CD14-positive monocyte (primary cell): ENCODE measurements at regions not wholly inside any gene's neighbourhood (a gene's known extent, or its start where the extent isn't known, plus 50 kb on each side); places are given as distances from the start of the nearest gene placed in this dataset.

Source experiments
- DNase-seq, 3 donors: peaks; one replicate each; pipeline ENCODE4 v3.0.0-alpha.2; 2011 to 2022
- H2AFZ ChIP-seq: 2 replicates; pipeline ENCODE4 v1.6.0; 2012; ENCODE audit warnings: mild to moderate bottlenecking, low read depth, low read length, inconsistent platforms; ENCODE audit not compliant: insufficient read depth, poor library complexity, severe bottlenecking
- H3K27ac ChIP-seq, 2 donors: 1 replicate in 1 of 2; 2 replicates in 1 of 2; pipeline ENCODE4 v1.5.1; 2012 to 2013; ENCODE audit warnings: low read length in 2 of 2, control low read depth in 1 of 2, inconsistent platforms in 1 of 2, low read depth in 1 of 2, mild to moderate bottlenecking in 1 of 2
- H3K27me3 ChIP-seq, 2 donors: one replicate each; pipeline versions ENCODE4 v1.6.0 to v1.6.1; 2011 to 2013; ENCODE audit warnings: low read length in 2 of 2; ENCODE audit not compliant: control insufficient read depth in 2 of 2, insufficient read depth in 2 of 2
- H3K36me3 ChIP-seq, 2 donors: replicated peaks in 1 of 2; 1 replicate in 1 of 2; 2 replicates in 1 of 2; pipeline versions ENCODE4 v1.5.1 to v1.6.1; 2012 to 2013; ENCODE audit warnings: low read length in 2 of 2, control low read depth in 1 of 2, inconsistent platforms in 1 of 2, mild to moderate bottlenecking in 1 of 2; ENCODE audit not compliant: insufficient read depth in 2 of 2, control insufficient read depth in 1 of 2
- H3K4me1 ChIP-seq, 2 donors: 1 replicate in 1 of 2; 2 replicates in 1 of 2; pipeline versions ENCODE4 v1.5.1 to v1.6.1; 2012 to 2013; ENCODE audit warnings: low read length in 2 of 2, control low read depth in 1 of 2, inconsistent platforms in 1 of 2, mild to moderate bottlenecking in 1 of 2, moderate library complexity in 1 of 2; ENCODE audit not compliant: insufficient read depth in 2 of 2, control insufficient read depth in 1 of 2
- H3K4me2 ChIP-seq: replicated peaks from 2 replicates; pipeline ENCODE3; 2012; ENCODE audit warnings: low read length, moderate library complexity, mild to moderate bottlenecking; ENCODE audit not compliant: poor library complexity, severe bottlenecking; ENCODE audit errors: extremely low read depth
- H3K4me3 ChIP-seq, 3 experiments: fragments of 200-600 bp in 1 of 3; sonication (generic) in 1 of 3; replicated peaks in 1 of 3; 1 replicate in 2 of 3; 2 replicates in 1 of 3; pipeline ENCODE4 v1.5.1; 2011 to 2013; ENCODE audit warnings: low read length in 3 of 3, mild to moderate bottlenecking in 3 of 3, control low read depth in 2 of 3, low read depth in 2 of 3, inconsistent platforms in 1 of 3, moderate library complexity in 1 of 3
- H3K79me2 ChIP-seq: 2 replicates; pipeline ENCODE4 v1.6.0; 2012; ENCODE audit warnings: mild to moderate bottlenecking, control low read depth, inconsistent platforms, low read length, moderate library complexity; ENCODE audit not compliant: insufficient read depth
- H3K9ac ChIP-seq: 2 replicates; pipeline ENCODE4 v1.6.0; 2017; ENCODE audit warnings: low read length, mild to moderate bottlenecking; ENCODE audit not compliant: insufficient read depth, poor library complexity, severe bottlenecking
- H3K9me3 ChIP-seq, 2 donors: replicated peaks in 1 of 2; 1 replicate in 1 of 2; 2 replicates in 1 of 2; pipeline versions ENCODE4 v1.5.1 to v1.6.1; 2012 to 2013; ENCODE audit warnings: low read length in 2 of 2, control low read depth in 1 of 2; ENCODE audit not compliant: control insufficient read depth in 1 of 2, insufficient read depth in 1 of 2
- H4K20me1 ChIP-seq: 2 replicates; pipeline ENCODE4 v1.6.0; 2012; ENCODE audit warnings: mild to moderate bottlenecking, low read length, control low read depth, moderate library complexity; ENCODE audit not compliant: insufficient read depth
- H3K27ac Mint-ChIP-seq, 7 donors: one replicate each; pipeline ENCODE4 v1.8.0; 2020; ENCODE audit warnings: mild to moderate bottlenecking in 7 of 7, mixed read lengths in 7 of 7, moderate library complexity in 6 of 7, inconsistent platforms in 2 of 7
- H3K27me3 Mint-ChIP-seq, 3 donors: one replicate each; pipeline ENCODE4 v1.8.0; 2021 to 2022; ENCODE audit warnings: low read depth in 3 of 3, mild to moderate bottlenecking in 3 of 3, mixed read lengths in 3 of 3, moderate library complexity in 3 of 3, inconsistent platforms in 1 of 3
- H3K36me3 Mint-ChIP-seq, 2 donors: one replicate each; pipeline ENCODE4 v1.8.0; 2020; ENCODE audit warnings: mixed read lengths in 2 of 2, inconsistent platforms in 1 of 2, mild to moderate bottlenecking in 1 of 2
- H3K4me1 Mint-ChIP-seq: one replicate; pipeline ENCODE4 v1.8.0; 2020; ENCODE audit warnings: mild to moderate bottlenecking, mixed read lengths
- H3K4me3 Mint-ChIP-seq, 2 donors: one replicate each; pipeline ENCODE4 v1.8.0; 2020; ENCODE audit warnings: mild to moderate bottlenecking in 2 of 2, mixed read lengths in 2 of 2, moderate library complexity in 1 of 2
- H3K9me3 Mint-ChIP-seq, 7 donors: one replicate each; pipeline ENCODE4 v1.8.0; 2020 to 2022; ENCODE audit warnings: mixed read lengths in 7 of 7, mild to moderate bottlenecking in 6 of 7, moderate library complexity in 6 of 7, inconsistent platforms in 2 of 7
- CTCF ChIP-seq: fragments of 200-600 bp; IDR thresholded peaks from one replicate; pipeline ENCODE4 v1.8.0; 2022; ENCODE audit warnings: antibody characterized with exemption, mild to moderate bottlenecking
- WGBS: methylation state at CpG from one replicate; pipeline ENCODE4 v1.1.5; 2013; ENCODE audit warnings: missing lambda C conversion rate; ENCODE audit not compliant: insufficient coverage; 5-methylcytosine and 5-hydroxymethylcytosine counted together
- intact Hi-C, 2 donors: fragments of 100-400 bp; cut with micrococcal nuclease; formaldehyde crosslinking; loops; one replicate each; pipeline versions ENCODE4 v1.15.0 to v1.15.1; 2023

GRCh38 chr1:188706742-188707141 is 1770.9 kb downstream of the BRINP3 start:
- no peaks in the 10 kb centered on the region for H3K27me3 Mint-ChIP-seq
- H3K36me3 Mint-ChIP-seq = no peaks in the 10 kb centered on the region
- H3K9me3 ChIP-seq = peaks cover 3 to 11% of the 10 kb centered on the region in 2 donors
- DNase-seq = no peak
- no peaks in the 10 kb centered on the region for H3K4me1 Mint-ChIP-seq
- no peak overlapping the region for H3K4me2 ChIP-seq
- no peaks in the 10 kb centered on the region for H3K36me3 ChIP-seq
- no peak overlapping the region for H3K27ac Mint-ChIP-seq
- H3K9ac ChIP-seq = no peak overlapping the region
- H3K4me3 ChIP-seq = no peak overlapping the region
- no peak overlapping the region for H3K4me3 Mint-ChIP-seq
- H3K9me3 Mint-ChIP-seq = peaks cover 0 to 14% (median 4%) of the 10 kb centered on the region in 7 donors
- H4K20me1 ChIP-seq = no peaks in the 10 kb centered on the region
- no peak overlapping the region for H2AFZ ChIP-seq
- H3K27me3 ChIP-seq = no peaks in the 10 kb centered on the region
- 100% methylated on average over 1 of the region's 4 CpGs for WGBS
- H3K79me2 ChIP-seq = no peaks in the 10 kb centered on the region
- no peak overlapping the region for H3K27ac ChIP-seq
- no peak for TF ChIP-seq CTCF
- intact Hi-C loops = no loop called here
- H3K4me1 ChIP-seq = no peaks in the 10 kb centered on the region

GRCh38 chr1:188708795-188709535 is 1768.7 kb downstream of the BRINP3 start:
- WGBS = 100% methylated on average over 1 of the region's 4 CpGs
- DNase-seq = no peak
- Histone ChIP-seq H3K4me2 (no peak overlapping the region), H3K27me3 (no peaks in the 10 kb centered on the region), H3K4me3 (no peak overlapping the region), H3K9ac (no peak overlapping the region), H4K20me1 (no peaks in the 10 kb centered on the region), H3K9me3 (no peaks in the 10 kb centered on the region), H3K79me2 (no peaks in the 10 kb centered on the region), H2AFZ (no peak overlapping the region), H3K27ac (no peak overlapping the region), H3K4me1 (no peaks in the 10 kb centered on the region), H3K36me3 (no peaks in the 10 kb centered on the region)
- Mint-ChIP-seq H3K9me3 (peaks cover 0 to 4% (median 1%) of the 10 kb centered on the region in 7 donors), H3K27ac (no peak overlapping the region), H3K4me1 (no peaks in the 10 kb centered on the region), H3K27me3 (no peaks in the 10 kb centered on the region), H3K4me3 (no peak overlapping the region), H3K36me3 (no peaks in the 10 kb centered on the region)
- TF ChIP-seq CTCF = no peak
- intact Hi-C loops = no loop called here
